Adrenal gland (tissue), 9 donors: ENCODE measurements at regions not wholly inside any gene's neighbourhood (a gene's known extent, or its start where the extent isn't known, plus 50 kb on each side); places are given as distances from the start of the nearest gene placed in this dataset.

ENCODE experiments used
- DNase-seq, 7 donors: peaks; one replicate each; pipeline ENCODE4 v3.0.0-alpha.2; 2019 to 2020
- H3K27ac ChIP-seq, 5 donors: fragments of 200-600 bp; sonication (generic) in 4 of 5; 1 replicate in 3 of 5; 2 replicates in 2 of 5; pipeline versions ENCODE4 v1.5.1 to v1.8.0; 2016 to 2020; ENCODE audit warnings: mild to moderate bottlenecking in 1 of 5
- H3K27me3 ChIP-seq: fragments of 200-600 bp; 2 replicates; pipeline ENCODE4 v1.8.0; 2021
- H3K36me3 ChIP-seq, 2 donors: fragments of 200-600 bp; replicated peaks in 1 of 2; 1 replicate in 1 of 2; 2 replicates in 1 of 2; pipeline versions ENCODE4 v1.5.1 to v1.8.0; 2018 to 2022
- H3K4me1 ChIP-seq, 2 donors: fragments of 200-600 bp; replicated peaks in 1 of 2; 1 replicate in 1 of 2; 2 replicates in 1 of 2; pipeline versions ENCODE4 v1.5.1 to v1.8.0; 2018 to 2021
- H3K4me3 ChIP-seq, 4 donors: fragments of 200-600 bp; sonication (generic) in 3 of 4; one replicate each; pipeline ENCODE4 v1.5.1; 2016 to 2018
- H3K9me3 ChIP-seq, 3 donors: fragments of 200-600 bp; sonication (generic) in 1 of 3; replicated peaks in 1 of 3; 1 replicate in 2 of 3; 2 replicates in 1 of 3; pipeline versions ENCODE4 v1.5.1 to v1.8.0; 2016 to 2021
- CTCF ChIP-seq, 6 experiments: fragments of 450-650 bp in 4 of 6; fragments of 200-600 bp in 2 of 6; sonication (generic) in 1 of 6; IDR thresholded peaks; 1 replicate in 5 of 6; 2 replicates in 1 of 6; pipeline versions ENCODE4 v1.5.1 to v1.8.0; 2016 to 2021; ENCODE audit warnings: antibody characterized with exemption in 6 of 6, mild to moderate bottlenecking in 2 of 6, moderate library complexity in 1 of 6
- POLR2A ChIP-seq, 2 donors: fragments of 450-650 bp; IDR thresholded peaks; one replicate each; pipeline ENCODE4 v1.6.1; 2017; ENCODE audit warnings: antibody characterized with exemption in 2 of 2, mild to moderate bottlenecking in 2 of 2, moderate library complexity in 1 of 2
- WGBS, 4 donors: extraction: QIAGEN DNeasy Blood & Tissue Kit in 2 of 4; methylation state at CpG; one replicate each; pipeline versions ENCODE4 v1.1.5 to v1.1.7; 2013 to 2017; 5-methylcytosine and 5-hydroxymethylcytosine counted together
- intact Hi-C, 2 donors: fragments of 100-400 bp; cut with DNase I; formaldehyde crosslinking; loops; one replicate each; pipeline versions ENCODE4 v1.14.1 to v1.15.0; 2022 to 2023
- donor health status: healthy with polysubstance abuse.
- donor health status: Bipolar disorder and iron deficiency.
- donor health status: DM: yes; HTN: yes; CAD: no.
- donor health status: DM: no; HTN: no; CAD: no.
- donor health status: DM: no; HTN: no; CAD: no.

- DNase-seq, result no peak
- 51 to 69% (median 61%) methylated on average over 4 of the region's 4 CpGs for WGBS, 4 donors
- Histone ChIP-seq H3K27me3 (peaks cover 25% of the 10 kb centered on the region), H3K4me1 (no peaks in the 10 kb centered on the region), H3K36me3 (no peaks in the 10 kb centered on the region), H3K27ac (no peak overlapping the region), H3K4me3 (no peak overlapping the region), H3K9me3 (no peaks in the 10 kb centered on the region)
- intact Hi-C loops, result no loop called here
- TF ChIP-seq POLR2A (IDR thresholded peaks at IDR 0.05) (no peak), CTCF (IDR thresholded peaks at IDR 0.05) (no peak)
Measured at GRCh38 chrX:134180601-134181274, 56.2 kb upstream of the CCDC160 start.

- peaks cover 29% of the 10 kb centered on the region for H3K27me3 ChIP-seq
- H3K36me3 ChIP-seq, result no peaks in the 10 kb centered on the region
- no peaks in the 10 kb centered on the region for H3K4me1 ChIP-seq
- H3K9me3 ChIP-seq, result no peaks in the 10 kb centered on the region
- H3K27ac ChIP-seq, result no peak overlapping the region
- no peak overlapping the region for H3K4me3 ChIP-seq
- intact Hi-C loops, result no loop called here
- no peak for TF ChIP-seq CTCF (IDR thresholded peaks at IDR 0.05)
- TF ChIP-seq POLR2A (IDR thresholded peaks at IDR 0.05), result no peak
- no peak for DNase-seq
- WGBS, 4 donors, result 52 to 57% (median 55%) methylated on average over 2 of the region's 2 CpGs
Measured at GRCh38 chrX:134181275-134181660, 55.7 kb upstream of the CCDC160 start.

GRCh38 chrX:134183665-134184064 is 53.3 kb upstream of the CCDC160 start:
- Histone ChIP-seq H3K36me3 (no peaks in the 10 kb centered on the region), H3K27me3 (peaks cover 29% of the 10 kb centered on the region), H3K9me3 (no peaks in the 10 kb centered on the region), H3K27ac (no peak overlapping the region), H3K4me1 (no peaks in the 10 kb centered on the region), H3K4me3 (no peak overlapping the region)
- no peak for DNase-seq
- intact Hi-C loops, result no loop called here
- no peak for TF ChIP-seq POLR2A (IDR thresholded peaks at IDR 0.05)
- TF ChIP-seq CTCF (IDR thresholded peaks at IDR 0.05), result no peak
- WGBS, 4 donors, result 68 to 89% (median 71%) methylated on average over 4 to 6 of the region's 6 CpGs

- 46 to 75% (median 51%) methylated on average over 1 of the region's 1 CpG for WGBS, 4 donors
- TF ChIP-seq POLR2A (IDR thresholded peaks at IDR 0.05), result no peak
- TF ChIP-seq CTCF (IDR thresholded peaks at IDR 0.05), result no peak
- no peaks in the 10 kb centered on the region for H3K4me1 ChIP-seq
- no peak overlapping the region for H3K27ac ChIP-seq
- intact Hi-C loops, result no loop called here
- H3K27me3 ChIP-seq, result peaks cover 29% of the 10 kb centered on the region
- no peaks in the 10 kb centered on the region for H3K9me3 ChIP-seq
- H3K4me3 ChIP-seq, result no peak overlapping the region
- H3K36me3 ChIP-seq, result no peaks in the 10 kb centered on the region
- no peak for DNase-seq
Measured at GRCh38 chrX:134184936-134185335, 52.0 kb upstream of the CCDC160 start.
